SU-DHL-6 (cell line): ENCODE measurements at regions not wholly inside any gene's neighbourhood (a gene's known extent, or its start where the extent isn't known, plus 50 kb on each side); places are given as distances from the start of the nearest gene placed in this dataset.

Experiments used
- CTCF ChIP-seq: fragments of 200-600 bp; sonication (generic); IDR thresholded peaks from one replicate; pipeline ENCODE4 v1.5.1; 2017; ENCODE audit warnings: antibody characterized with exemption, mild to moderate bottlenecking, low read length, moderate library complexity; ENCODE audit not compliant: insufficient read depth, poor library complexity, severe bottlenecking
- EZH2phosphoT487 ChIP-seq: fragments of 200-600 bp; sonication (generic), shearing (Covaris generic); conservative IDR thresholded peaks from 2 replicates; pipeline ENCODE4 v1.6.1; 2018; ENCODE audit warnings: mild to moderate bottlenecking, antibody characterized with exemption, low read length, moderate library complexity, mixed read lengths

DNA sequence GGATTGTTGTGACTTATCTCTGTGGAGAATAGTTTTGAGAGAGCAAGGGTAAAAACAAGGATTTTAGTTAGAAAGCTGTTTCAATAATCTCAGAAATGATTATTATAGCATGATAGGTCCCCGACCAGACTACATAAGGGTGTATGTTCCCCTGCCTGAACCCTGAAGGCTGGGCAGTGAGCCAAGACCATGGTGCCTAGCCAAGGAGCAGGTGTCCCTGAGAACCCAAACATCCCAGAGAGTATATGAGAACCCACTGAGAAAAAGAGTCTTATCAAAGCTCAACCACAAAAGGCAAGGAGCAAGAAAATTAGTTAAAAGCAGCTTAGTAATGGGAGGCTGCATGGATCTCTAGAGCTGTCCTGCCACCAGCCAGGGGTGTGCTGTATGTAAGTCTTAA lies 94.9 kb upstream of the UNC5C start:
- TF ChIP-seq CTCF: no peak
- TF ChIP-seq EZH2phosphoT487: no peak
